ENCODE measurements at regions not wholly inside any gene's neighbourhood (a gene's known extent, or its start where the extent isn't known, plus 50 kb on each side); places are given as distances from the start of the nearest gene placed in this dataset.

DNA sequence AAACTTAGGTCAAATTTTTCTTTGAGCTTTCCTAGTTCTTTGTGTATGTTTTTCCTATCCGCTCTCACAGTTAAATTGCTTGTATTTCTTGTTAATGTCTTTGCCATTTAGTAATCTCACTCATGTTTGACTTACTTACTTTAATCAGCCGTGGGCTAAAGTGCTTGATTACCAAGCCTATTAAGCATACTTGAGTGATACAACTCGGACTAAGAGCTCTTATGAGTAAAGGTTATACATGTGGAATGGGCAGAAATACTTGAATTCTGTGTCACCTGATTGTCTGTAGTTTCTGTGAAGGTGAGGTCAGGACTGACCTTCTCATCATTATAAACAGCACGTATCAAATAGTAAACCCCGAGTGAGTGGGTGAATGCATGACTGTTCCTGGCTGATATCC lies 664.5 kb downstream of the PDHA2 start:
- no peak for FAIRE-seq
- DNase-seq (ENCODE audit: insufficient read length, low spot score): no peak
- TF ChIP-seq, protein P1, sequence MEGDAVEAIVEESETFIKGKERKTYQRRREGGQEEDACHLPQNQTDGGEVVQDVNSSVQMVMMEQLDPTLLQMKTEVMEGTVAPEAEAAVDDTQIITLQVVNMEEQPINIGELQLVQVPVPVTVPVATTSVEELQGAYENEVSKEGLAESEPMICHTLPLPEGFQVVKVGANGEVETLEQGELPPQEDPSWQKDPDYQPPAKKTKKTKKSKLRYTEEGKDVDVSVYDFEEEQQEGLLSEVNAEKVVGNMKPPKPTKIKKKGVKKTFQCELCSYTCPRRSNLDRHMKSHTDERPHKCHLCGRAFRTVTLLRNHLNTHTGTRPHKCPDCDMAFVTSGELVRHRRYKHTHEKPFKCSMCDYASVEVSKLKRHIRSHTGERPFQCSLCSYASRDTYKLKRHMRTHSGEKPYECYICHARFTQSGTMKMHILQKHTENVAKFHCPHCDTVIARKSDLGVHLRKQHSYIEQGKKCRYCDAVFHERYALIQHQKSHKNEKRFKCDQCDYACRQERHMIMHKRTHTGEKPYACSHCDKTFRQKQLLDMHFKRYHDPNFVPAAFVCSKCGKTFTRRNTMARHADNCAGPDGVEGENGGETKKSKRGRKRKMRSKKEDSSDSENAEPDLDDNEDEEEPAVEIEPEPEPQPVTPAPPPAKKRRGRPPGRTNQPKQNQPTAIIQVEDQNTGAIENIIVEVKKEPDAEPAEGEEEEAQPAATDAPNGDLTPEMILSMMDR (IDR thresholded peaks at IDR 0.05; ENCODE audit: insufficient read depth, missing control alignments): no peak

DNA sequence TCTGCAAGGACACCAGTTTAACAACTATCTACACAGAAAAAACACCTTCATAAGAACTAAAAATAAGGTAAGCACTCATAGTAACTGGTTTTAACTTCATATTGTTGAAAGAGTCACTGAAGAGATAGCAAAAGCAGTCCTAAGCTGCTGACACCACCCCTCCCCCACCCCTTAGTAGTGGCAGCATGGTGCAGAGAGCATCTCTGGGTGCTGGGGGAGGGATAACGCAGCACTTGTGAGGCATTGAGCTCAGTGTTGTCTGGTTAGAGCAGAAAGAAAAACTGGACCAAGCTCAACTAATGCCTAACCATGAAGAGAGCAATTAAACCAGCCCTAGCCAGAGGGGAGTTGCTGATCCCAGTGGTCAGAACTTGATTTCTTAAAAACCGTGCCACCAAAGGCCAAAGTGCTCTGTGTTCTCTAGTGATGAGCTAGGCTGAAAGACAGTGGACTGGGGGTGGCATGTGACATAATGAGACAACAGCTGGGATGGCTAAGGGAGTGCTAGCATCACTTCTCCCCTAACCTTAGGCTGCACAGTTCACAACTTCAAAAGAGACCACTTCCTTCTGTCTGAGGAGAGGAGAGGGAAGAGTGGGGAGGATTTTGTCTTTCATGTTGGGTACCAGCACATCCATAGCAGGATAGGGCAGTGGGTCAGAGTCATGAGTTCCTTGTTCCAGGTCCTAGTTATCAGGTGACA lies 669.3 kb downstream of the PDHA2 start:
- TF ChIP-seq, protein P1 (IDR thresholded peaks at IDR 0.05; ENCODE audit: insufficient read depth, missing control alignments): no peak
- DNase-seq (ENCODE audit: insufficient read length, low spot score) (no peak), FAIRE-seq (no peak)

DNA sequence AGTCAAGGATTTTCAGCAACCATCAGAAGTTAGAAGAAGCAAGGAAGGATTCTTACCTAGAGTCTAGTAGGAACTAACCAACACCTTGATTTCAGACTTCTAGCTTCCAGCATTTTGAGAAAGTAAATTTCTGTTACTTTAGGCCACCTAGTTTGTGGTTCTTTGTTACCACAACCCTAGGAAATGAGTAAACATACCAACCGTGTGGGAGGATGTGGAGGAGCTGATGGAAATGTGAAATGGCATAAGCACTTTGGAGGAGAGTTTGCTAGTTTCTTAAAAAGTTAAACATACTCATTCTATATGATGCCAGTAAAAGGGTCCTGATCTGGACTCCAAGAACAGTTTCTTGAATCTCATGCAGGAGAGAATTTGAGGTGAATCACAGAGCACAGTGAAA lies 679.4 kb downstream of the PDHA2 start:
- FAIRE-seq: no peak

DNA sequence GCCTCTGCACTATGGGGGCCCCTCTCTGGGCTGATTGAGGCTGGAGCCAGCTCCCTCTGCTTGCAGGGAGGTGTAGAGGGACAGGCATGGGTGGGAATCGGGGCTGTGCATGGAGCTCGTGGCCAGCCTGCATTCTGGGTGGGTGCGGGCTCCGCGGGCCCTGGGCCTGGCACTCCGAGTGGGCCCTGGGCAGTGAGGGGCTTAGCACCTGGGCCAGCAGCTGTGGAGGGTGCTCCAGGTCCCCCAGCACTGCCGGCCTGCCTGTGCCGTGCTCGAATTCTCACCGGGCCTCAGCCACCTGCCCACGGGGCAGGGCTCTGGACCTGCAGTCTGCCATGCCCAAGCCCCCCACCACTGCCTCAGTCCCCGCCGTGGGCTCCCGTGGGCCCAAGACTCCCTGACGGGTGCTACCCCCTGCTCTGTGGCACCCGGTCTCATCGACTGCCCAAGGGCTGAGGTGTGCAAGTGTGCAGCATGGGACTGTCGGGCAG lies 681.2 kb downstream of the PDHA2 start:
- no peak for FAIRE-seq
- no peak for DNase-seq (ENCODE audit: insufficient read length, low spot score)
- TF ChIP-seq, protein P1 (IDR thresholded peaks at IDR 0.05; ENCODE audit: insufficient read depth, missing control alignments): no peak

More for the DNA sequence above, 679.4 kb downstream of the PDHA2 start:
- DNase-seq (ENCODE audit: insufficient read length, low spot score): no peak
- TF ChIP-seq, protein P1 (IDR thresholded peaks at IDR 0.05; ENCODE audit: insufficient read depth, missing control alignments): no peak

DNA sequence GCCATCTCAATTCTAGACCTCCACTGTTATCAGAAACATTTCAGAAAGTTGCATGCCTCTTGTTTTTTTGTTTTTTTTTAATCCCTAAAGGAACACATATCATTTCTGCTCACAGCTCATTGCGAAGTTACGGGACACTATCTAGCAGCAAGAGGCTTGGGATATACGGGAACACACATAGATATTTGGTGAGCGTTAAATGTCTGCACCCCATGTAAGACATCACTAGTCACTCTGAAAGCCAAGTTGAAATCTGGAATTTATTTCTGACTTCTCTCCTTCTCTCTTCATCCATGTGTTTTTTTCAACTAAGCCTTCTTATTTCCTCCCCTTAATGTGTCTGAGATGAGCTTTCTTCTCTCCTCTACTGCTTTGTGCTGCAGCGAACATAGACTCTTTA lies 683.7 kb downstream of the PDHA2 start:
- FAIRE-seq (no peak), DNase-seq (ENCODE audit: insufficient read length, low spot score) (no peak)
- TF ChIP-seq, protein P1 (IDR thresholded peaks at IDR 0.05; ENCODE audit: insufficient read depth, missing control alignments): no peak

DNA sequence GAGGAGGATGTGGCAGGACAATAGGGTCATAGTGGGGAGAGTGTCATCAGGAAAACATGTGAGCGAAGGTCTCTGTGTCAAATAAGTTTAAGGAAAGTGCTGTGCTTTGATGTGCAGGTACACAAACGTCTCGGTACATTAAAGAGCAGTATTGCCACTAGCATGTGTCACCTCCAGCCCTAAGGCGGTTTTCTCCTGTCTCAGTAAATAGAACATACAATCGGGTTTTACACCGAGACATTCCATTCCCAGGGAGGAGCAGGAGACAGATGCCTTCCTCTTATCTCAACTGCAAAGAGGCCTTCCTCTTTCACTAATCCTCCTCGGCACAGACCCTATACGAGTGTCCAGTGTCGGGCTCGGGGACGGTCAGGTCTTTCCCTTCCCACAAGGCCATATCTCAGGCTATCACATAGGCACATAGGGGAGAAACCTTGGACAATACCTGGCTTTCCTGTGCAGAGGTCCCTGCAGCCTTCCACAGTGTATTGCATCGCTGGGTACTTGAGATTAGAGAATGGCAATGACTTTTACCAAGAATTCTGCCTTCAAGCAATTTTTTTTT lies 684.5 kb downstream of the PDHA2 start:
- no peak for DNase-seq (ENCODE audit: insufficient read length, low spot score)
- TF ChIP-seq, protein P1 (IDR thresholded peaks at IDR 0.05; ENCODE audit: insufficient read depth, missing control alignments): no peak
- no peak for FAIRE-seq

DNA sequence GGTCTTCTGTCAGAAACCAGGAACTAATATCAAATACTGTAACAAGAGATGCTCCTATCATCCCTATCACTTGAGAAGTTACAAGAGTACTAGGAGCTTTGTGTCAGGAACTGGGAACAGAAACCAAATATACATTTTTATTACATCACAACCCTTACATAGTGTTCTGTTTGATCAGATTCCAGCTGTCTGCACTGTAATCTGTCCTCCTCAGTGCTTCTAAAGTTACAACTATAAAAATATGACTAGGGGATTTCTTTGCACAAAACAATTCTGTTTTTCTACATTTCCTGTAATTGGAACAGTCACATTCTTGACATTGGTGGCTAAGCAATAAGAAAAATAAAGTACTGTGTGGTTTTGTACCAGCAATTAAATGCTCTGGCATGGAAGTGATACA lies 686.0 kb downstream of the PDHA2 start:
- no peak for DNase-seq (ENCODE audit: insufficient read length, low spot score)
- TF ChIP-seq, protein P1 (IDR thresholded peaks at IDR 0.05; ENCODE audit: insufficient read depth, missing control alignments): no peak
- no peak for FAIRE-seq
